Effector memory CD4-positive, alpha-beta T cell (primary cell): ENCODE measurements at regions not wholly inside any gene's neighbourhood (a gene's known extent, or its start where the extent isn't known, plus 50 kb on each side); places are given as distances from the start of the nearest gene placed in this dataset.

Experiments
- DNase-seq, 3 donors: peaks; one replicate each; pipeline ENCODE4 v3.0.0-alpha.2; 2020
- H3K27ac ChIP-seq: 2 replicates; pipeline ENCODE4 v1.7.0; 2013; ENCODE audit warnings: mild to moderate bottlenecking, low read length, moderate library complexity; ENCODE audit not compliant: insufficient read depth, poor library complexity, severe bottlenecking
- H3K27me3 ChIP-seq: replicated peaks from 2 replicates; pipeline ENCODE4 v1.7.0; 2013; ENCODE audit warnings: mild to moderate bottlenecking, low read length; ENCODE audit not compliant: insufficient read depth, control insufficient read depth, poor library complexity, severe bottlenecking
- H3K36me3 ChIP-seq: 2 replicates; pipeline ENCODE4 v1.7.0; 2013; ENCODE audit warnings: mild to moderate bottlenecking, low read length, moderate library complexity; ENCODE audit not compliant: control insufficient read depth, insufficient read depth
- H3K4me1 ChIP-seq: 2 replicates; pipeline ENCODE4 v1.7.0; 2013; ENCODE audit warnings: low read length, mild to moderate bottlenecking; ENCODE audit not compliant: control insufficient read depth, insufficient read depth, poor library complexity, severe bottlenecking
- H3K4me3 ChIP-seq: 2 replicates; pipeline ENCODE4 v1.7.0; 2013; ENCODE audit warnings: low read length, low read depth, mild to moderate bottlenecking; ENCODE audit not compliant: insufficient read depth, poor library complexity, severe bottlenecking
- H3K9me3 ChIP-seq: 2 replicates; pipeline ENCODE4 v1.7.0; 2013; ENCODE audit warnings: mild to moderate bottlenecking, low read length, moderate library complexity; ENCODE audit not compliant: control insufficient read depth

DNA sequence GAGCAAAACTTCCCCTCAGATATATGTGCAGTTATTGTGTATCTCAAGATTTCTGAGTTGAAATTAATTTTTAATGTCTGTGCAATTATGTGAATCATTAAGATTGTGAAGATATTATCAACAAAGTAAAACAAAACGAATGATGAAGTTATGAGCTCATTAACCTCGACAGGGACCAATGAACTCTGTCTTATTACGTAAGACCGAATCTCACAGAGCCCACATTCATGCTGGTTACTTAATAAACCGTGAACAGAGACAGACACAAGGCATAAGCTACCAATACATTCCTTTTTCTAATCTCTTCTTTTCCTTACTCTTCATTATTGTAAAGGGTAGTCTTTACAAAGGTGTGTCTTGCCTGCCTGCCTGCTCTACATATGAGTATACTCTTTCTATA, 568.7 kb downstream of the RPS29 start:
- DNase-seq, result no peak
- no peak overlapping the region for H3K4me3 ChIP-seq
- H3K4me1 ChIP-seq, result no peaks in the 10 kb centered on the region
- H3K9me3 ChIP-seq, result no peaks in the 10 kb centered on the region
- H3K27ac ChIP-seq, result no peak overlapping the region
- H3K27me3 ChIP-seq, result no peaks in the 10 kb centered on the region
- H3K36me3 ChIP-seq, result no peaks in the 10 kb centered on the region

DNA sequence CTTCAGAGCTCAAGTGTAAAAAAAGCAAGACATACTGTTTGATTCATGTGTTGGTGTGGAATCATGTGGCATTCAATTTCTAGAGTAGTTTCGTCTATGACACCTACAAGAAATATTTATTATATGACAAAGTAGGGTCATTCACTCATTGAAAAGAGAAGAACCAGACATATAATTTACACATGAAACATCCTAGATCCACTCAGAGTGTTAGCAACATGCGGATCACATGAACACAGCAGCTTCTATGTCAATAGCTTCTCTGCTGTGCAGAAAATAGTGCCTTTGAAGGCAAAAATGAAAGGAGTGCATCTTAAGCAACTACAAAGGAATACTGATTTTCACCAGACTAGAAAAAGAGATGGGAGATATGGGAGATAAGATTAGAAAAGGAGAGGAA, 569.8 kb downstream of the RPS29 start:
- DNase-seq, result no peak
- no peaks in the 10 kb centered on the region for H3K27me3 ChIP-seq
- no peak overlapping the region for H3K4me3 ChIP-seq
- no peak overlapping the region for H3K27ac ChIP-seq
- H3K36me3 ChIP-seq, result no peaks in the 10 kb centered on the region
- no peaks in the 10 kb centered on the region for H3K4me1 ChIP-seq
- no peaks in the 10 kb centered on the region for H3K9me3 ChIP-seq

- Histone ChIP-seq H3K36me3 (no peaks in the 10 kb centered on the region), H3K27me3 (no peaks in the 10 kb centered on the region), H3K9me3 (no peaks in the 10 kb centered on the region), H3K4me3 (no peak overlapping the region), H3K27ac (no peak overlapping the region), H3K4me1 (no peaks in the 10 kb centered on the region)
- no peak for DNase-seq
These were observed 571.7 kb downstream of the RPS29 start for GRCh38 chr14:49014476-49014875.

DNA sequence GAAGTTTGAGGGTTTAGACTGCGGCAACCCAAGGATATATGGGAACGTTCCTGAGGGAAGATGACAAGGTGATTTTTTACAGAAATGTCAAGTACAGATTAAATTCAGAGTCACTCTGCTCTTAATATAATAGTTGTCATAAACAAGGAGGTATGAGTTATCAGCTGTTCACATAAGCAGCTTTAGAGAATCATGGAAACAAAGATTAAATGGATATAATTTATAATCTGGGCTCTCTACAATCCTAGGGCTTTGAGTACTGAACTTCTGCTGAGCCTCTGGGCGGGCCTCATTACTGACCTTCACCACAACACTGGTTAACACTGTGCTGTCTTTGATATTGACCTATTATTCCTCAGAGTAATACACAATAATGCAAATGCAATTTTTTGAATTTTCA, 577.8 kb downstream of the RPS29 start:
- Histone ChIP-seq H3K27ac (no peak overlapping the region), H3K4me3 (no peak overlapping the region), H3K27me3 (no peaks in the 10 kb centered on the region), H3K9me3 (no peaks in the 10 kb centered on the region), H3K4me1 (no peaks in the 10 kb centered on the region), H3K36me3 (no peaks in the 10 kb centered on the region)
- no peak for DNase-seq

DNA sequence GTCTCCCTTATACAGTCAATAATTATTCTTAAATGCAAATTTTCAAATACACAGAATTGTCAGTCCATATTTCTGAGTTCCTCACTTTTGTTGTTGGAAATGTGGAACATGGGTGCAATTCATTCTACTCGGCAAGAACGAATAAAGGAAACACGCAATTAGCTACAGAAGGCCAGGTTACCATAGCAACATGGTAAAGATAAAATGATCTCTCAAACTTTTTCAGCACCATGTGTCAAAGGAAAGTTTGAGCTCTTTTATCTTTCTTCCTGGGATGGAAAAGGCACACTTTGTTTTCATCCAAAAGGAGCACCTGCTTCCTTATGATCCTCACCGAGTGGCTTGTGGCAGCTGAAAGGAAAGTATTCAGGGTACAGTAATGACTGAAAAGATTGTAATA, 595.0 kb downstream of the RPS29 start:
- DNase-seq, result no peak
- Histone ChIP-seq H3K36me3 (no peaks in the 10 kb centered on the region), H3K4me3 (no peak overlapping the region), H3K9me3 (no peaks in the 10 kb centered on the region), H3K27ac (no peak overlapping the region), H3K4me1 (no peaks in the 10 kb centered on the region), H3K27me3 (no peaks in the 10 kb centered on the region)

- no peak overlapping the region for H3K4me3 ChIP-seq
- no peaks in the 10 kb centered on the region for H3K27me3 ChIP-seq
- no peaks in the 10 kb centered on the region for H3K4me1 ChIP-seq
- H3K9me3 ChIP-seq, result no peaks in the 10 kb centered on the region
- no peak for DNase-seq
- H3K27ac ChIP-seq, result no peak overlapping the region
- no peaks in the 10 kb centered on the region for H3K36me3 ChIP-seq
These were observed 602.8 kb downstream of the RPS29 start for GRCh38 chr14:48983351-48983888.

DNA sequence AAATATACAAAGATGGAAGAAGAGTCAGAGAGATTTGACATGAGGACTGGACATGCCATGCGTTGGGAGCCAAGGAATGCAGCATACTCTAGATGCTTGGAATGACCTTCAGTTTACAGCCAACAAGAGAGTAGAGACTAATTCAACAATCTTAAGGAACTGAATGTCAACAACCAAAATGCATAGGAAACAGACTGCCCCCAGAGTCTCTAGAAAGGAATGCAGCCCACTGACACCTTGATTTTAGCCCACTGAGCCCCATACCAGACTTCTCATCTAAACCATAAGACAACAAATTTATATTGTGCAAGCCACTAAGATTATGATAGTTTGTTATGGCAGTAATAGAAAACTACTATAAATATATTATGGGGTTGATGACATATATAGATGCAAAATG, 611.2 kb downstream of the RPS29 start:
- Histone ChIP-seq H3K9me3 (no peaks in the 10 kb centered on the region), H3K36me3 (no peaks in the 10 kb centered on the region), H3K27ac (no peak overlapping the region), H3K4me1 (no peaks in the 10 kb centered on the region), H3K27me3 (no peaks in the 10 kb centered on the region), H3K4me3 (no peak overlapping the region)
- no peak for DNase-seq

- DNase-seq, result no peak
- H3K4me1 ChIP-seq, result no peaks in the 10 kb centered on the region
- no peaks in the 10 kb centered on the region for H3K9me3 ChIP-seq
- H3K4me3 ChIP-seq, result no peak overlapping the region
- H3K27ac ChIP-seq, result no peak overlapping the region
- H3K27me3 ChIP-seq, result peaks cover 3% of the 10 kb centered on the region
- H3K36me3 ChIP-seq, result no peaks in the 10 kb centered on the region
These were observed 613.0 kb downstream of the RPS29 start for GRCh38 chr14:48973151-48973550.

DNA sequence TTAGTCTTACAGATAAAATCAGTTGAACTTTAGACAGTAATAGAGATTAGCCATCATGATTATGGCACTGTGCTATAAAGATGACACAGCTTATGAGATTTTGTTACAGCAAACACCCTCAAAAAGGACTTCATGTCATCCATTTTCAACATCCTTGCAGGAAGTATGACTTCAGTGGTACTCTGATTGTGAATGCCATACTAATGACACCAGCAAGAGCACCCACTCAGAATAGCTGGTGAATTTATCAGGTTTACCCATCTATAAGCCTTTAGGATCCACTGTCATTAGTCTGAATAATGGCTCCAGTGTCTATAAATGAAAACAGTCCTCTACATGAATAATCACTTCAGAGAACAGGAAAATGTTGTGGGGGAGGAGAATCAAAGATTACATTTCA, 615.2 kb downstream of the RPS29 start:
- Histone ChIP-seq H3K4me3 (no peak overlapping the region), H3K9me3 (no peaks in the 10 kb centered on the region), H3K4me1 (no peaks in the 10 kb centered on the region), H3K27ac (no peak overlapping the region), H3K27me3 (peaks cover 3% of the 10 kb centered on the region), H3K36me3 (no peaks in the 10 kb centered on the region)
- DNase-seq, result no peak

- no peaks in the 10 kb centered on the region for H3K36me3 ChIP-seq
- no peak for DNase-seq
- no peaks in the 10 kb centered on the region for H3K4me1 ChIP-seq
These were observed 618.8 kb downstream of the RPS29 start for GRCh38 chr14:48967419-48967818.

More at GRCh38 chr14:48967419-48967818, 618.8 kb downstream of the RPS29 start:
- no peaks in the 10 kb centered on the region for H3K9me3 ChIP-seq
- H3K27ac ChIP-seq, result no peak overlapping the region
- no peak overlapping the region for H3K4me3 ChIP-seq
- H3K27me3 ChIP-seq, result peaks cover 3% of the 10 kb centered on the region
